Suprapubic skin (tissue), 4 donors: ENCODE measurements at regions not wholly inside any gene's neighbourhood (a gene's known extent, or its start where the extent isn't known, plus 50 kb on each side); places are given as distances from the start of the nearest gene placed in this dataset.

Experiments
- DNase-seq, 2 donors: peaks; one replicate each; pipeline ENCODE4 v3.0.0-alpha.2; 2019; ENCODE audit warnings: low spot score in 2 of 2
- H3K27ac ChIP-seq: fragments of 200-600 bp; sonication (generic); one replicate; pipeline ENCODE4 v1.5.1; 2019
- H3K27me3 ChIP-seq: fragments of 200-600 bp; sonication (generic); one replicate; pipeline ENCODE4 v1.5.1; 2019
- H3K36me3 ChIP-seq: fragments of 200-600 bp; sonication (generic); one replicate; pipeline ENCODE4 v1.5.1; 2019
- H3K4me1 ChIP-seq: fragments of 200-600 bp; sonication (generic); one replicate; pipeline ENCODE4 v1.5.1; 2019
- H3K4me3 ChIP-seq: fragments of 200-600 bp; sonication (generic); one replicate; pipeline ENCODE4 v1.5.1; 2019; ENCODE audit warnings: mild to moderate bottlenecking
- H3K9me3 ChIP-seq: fragments of 200-600 bp; sonication (generic); one replicate; pipeline ENCODE4 v1.5.1; 2019
- CTCF ChIP-seq, 2 donors: fragments of 200-600 bp in 1 of 2; fragments of 450-650 bp in 1 of 2; sonication (generic) in 1 of 2; IDR thresholded peaks; one replicate each; pipeline ENCODE4 v1.5.1; 2016 to 2019; ENCODE audit warnings: antibody characterized with exemption in 2 of 2, mild to moderate bottlenecking in 1 of 2, moderate library complexity in 1 of 2
- EP300 ChIP-seq: sonication (generic); formaldehyde crosslinking; IDR thresholded peaks from one replicate; pipeline ENCODE4 v1.6.1; 2017; ENCODE audit warnings: antibody characterized with exemption
- POLR2A ChIP-seq, 2 donors: fragments of 450-650 bp; IDR thresholded peaks; one replicate each; pipeline ENCODE4 v1.6.1; 2017; ENCODE audit warnings: antibody characterized with exemption in 2 of 2, mild to moderate bottlenecking in 2 of 2, moderate library complexity in 2 of 2
- POLR2AphosphoS5 ChIP-seq, 3 donors: sonication (generic); formaldehyde crosslinking; IDR thresholded peaks; one replicate each; pipeline ENCODE4 v1.6.1; 2017; ENCODE audit warnings: antibody characterized with exemption in 3 of 3
- WGBS: methylation state at CpG from one replicate; pipeline ENCODE4 v1.1.5; 2018; 5-methylcytosine and 5-hydroxymethylcytosine counted together

- Histone ChIP-seq H3K9me3 (no peaks in the 10 kb centered on the region), H3K4me1 (no peaks in the 10 kb centered on the region), H3K4me3 (no peak overlapping the region), H3K27me3 (no peaks in the 10 kb centered on the region), H3K36me3 (no peaks in the 10 kb centered on the region), H3K27ac (no peak overlapping the region)
- DNase-seq = no peak
- no peak for TF ChIP-seq EP300
- no peak for TF ChIP-seq POLR2A (IDR thresholded peaks at IDR 0.05)
- TF ChIP-seq CTCF (IDR thresholded peaks at IDR 0.05) = no peak
- no peak for TF ChIP-seq POLR2AphosphoS5 (IDR thresholded peaks at IDR 0.05)
Measured at GRCh38 chr6:101077344-101077743, 196.2 kb upstream of the ASCC3 start.

- WGBS = 60% methylated on average over 1 of the region's 1 CpG
- H3K36me3 ChIP-seq = no peaks in the 10 kb centered on the region
- no peak for TF ChIP-seq POLR2AphosphoS5 (IDR thresholded peaks at IDR 0.05)
- H3K27me3 ChIP-seq = no peaks in the 10 kb centered on the region
- no peak overlapping the region for H3K27ac ChIP-seq
- H3K4me3 ChIP-seq = no peak overlapping the region
- no peaks in the 10 kb centered on the region for H3K9me3 ChIP-seq
- H3K4me1 ChIP-seq = no peaks in the 10 kb centered on the region
- DNase-seq = no peak
Measured at GRCh38 chr6:101079696-101080270, 198.7 kb upstream of the ASCC3 start.

- H3K27me3 ChIP-seq = no peaks in the 10 kb centered on the region
- no peaks in the 10 kb centered on the region for H3K4me1 ChIP-seq
- H3K9me3 ChIP-seq = no peaks in the 10 kb centered on the region
- TF ChIP-seq POLR2A (IDR thresholded peaks at IDR 0.05) (no peak), EP300 (no peak), POLR2AphosphoS5 (IDR thresholded peaks at IDR 0.05) (no peak), CTCF (IDR thresholded peaks at IDR 0.05) (no peak)
- H3K27ac ChIP-seq = no peak overlapping the region
- no peaks in the 10 kb centered on the region for H3K36me3 ChIP-seq
- H3K4me3 ChIP-seq = no peak overlapping the region
- no peak for DNase-seq
- 59% methylated on average over 2 of the region's 2 CpGs for WGBS
Measured at GRCh38 chr6:101080597-101080996, 199.5 kb upstream of the ASCC3 start.

- 65% methylated on average over 3 of the region's 3 CpGs for WGBS
- H3K27me3 ChIP-seq = no peaks in the 10 kb centered on the region
- no peak overlapping the region for H3K4me3 ChIP-seq
- no peak overlapping the region for H3K27ac ChIP-seq
- TF ChIP-seq POLR2A (IDR thresholded peaks at IDR 0.05) (no peak), CTCF (IDR thresholded peaks at IDR 0.05) (no peak), POLR2AphosphoS5 (IDR thresholded peaks at IDR 0.05) (no peak), EP300 (no peak)
- H3K4me1 ChIP-seq = no peaks in the 10 kb centered on the region
- no peaks in the 10 kb centered on the region for H3K36me3 ChIP-seq
- no peak for DNase-seq
- no peaks in the 10 kb centered on the region for H3K9me3 ChIP-seq
Measured at GRCh38 chr6:101083533-101084175, 202.5 kb upstream of the ASCC3 start.

- no peak for DNase-seq
- Histone ChIP-seq H3K4me3 (no peak overlapping the region), H3K4me1 (no peaks in the 10 kb centered on the region), H3K27me3 (no peaks in the 10 kb centered on the region), H3K27ac (no peak overlapping the region), H3K9me3 (no peaks in the 10 kb centered on the region), H3K36me3 (no peaks in the 10 kb centered on the region)
- no peak for TF ChIP-seq POLR2AphosphoS5 (IDR thresholded peaks at IDR 0.05)
- TF ChIP-seq EP300 = no peak
- TF ChIP-seq CTCF (IDR thresholded peaks at IDR 0.05) = no peak
- TF ChIP-seq POLR2A (IDR thresholded peaks at IDR 0.05) = no peak
- 48% methylated on average over 3 of the region's 3 CpGs for WGBS
Measured at GRCh38 chr6:101085327-101085726, 204.2 kb upstream of the ASCC3 start.
